Erythroblast (primary cell): ENCODE measurements at regions not wholly inside any gene's neighbourhood (a gene's known extent, or its start where the extent isn't known, plus 50 kb on each side); places are given as distances from the start of the nearest gene placed in this dataset.

Source experiments
- GATA1 ChIP-seq: IDR thresholded peaks from 2 replicates; pipeline ENCODE4 v1.6.1; 2011; ENCODE audit warnings: low read depth, mild to moderate bottlenecking, control low read depth, low read length, moderate library complexity
- POLR2A ChIP-seq: IDR thresholded peaks from 2 replicates; pipeline ENCODE4 v1.6.1; 2011; ENCODE audit warnings: mild to moderate bottlenecking, low read length

DNA sequence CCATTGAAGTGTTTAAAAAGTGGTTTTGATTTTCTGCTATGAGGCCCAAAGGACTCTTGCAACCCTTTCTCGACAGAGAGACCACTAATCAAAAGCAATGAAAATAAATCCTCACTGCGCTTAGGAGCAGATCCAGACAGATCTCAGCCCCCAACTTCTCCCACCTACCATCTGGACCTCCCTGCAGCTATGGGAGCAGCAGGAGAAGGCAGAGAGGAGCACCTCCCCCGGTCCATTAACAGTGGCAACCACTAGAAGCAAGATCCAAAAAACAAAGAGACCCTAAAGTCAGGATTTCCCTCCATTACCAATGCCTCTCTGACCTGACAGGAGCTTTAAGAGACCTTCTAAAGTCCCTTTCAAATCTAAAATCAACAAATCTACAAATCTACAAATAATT, 99.0 kb upstream of the LSM8 start:
- TF ChIP-seq POLR2A (no peak), GATA1 (no peak)
